HCT116 (cell line): ENCODE measurements at regions not wholly inside any gene's neighbourhood (a gene's known extent, or its start where the extent isn't known, plus 50 kb on each side); places are given as distances from the start of the nearest gene placed in this dataset.

Experiments
- ATAC-seq: fragments of 200-7000 bp; cut with Tn5 transposase; 2 replicates; pipeline ENCODE4 v1.9.1; 2020; ENCODE audit warnings: mild to moderate bottlenecking, moderate library complexity
- BruUV-seq: library from RNA; stranded (reverse); fragments of 400-500 nt; replicated peaks from 2 replicates; lab custom pipeline; 2021; lab: Mats Ljungman, UMichigan
- CTCF ChIA-PET: fragments of 300-600 bp; sonication (Branson Sonifier 250); formaldehyde crosslinking; loops from one replicate; lab custom pipeline; 2021; ENCODE audit warnings: antibody characterized with exemption; lab: Charles Lee
- POLR2A ChIA-PET: fragments of 300-600, 350-600 bp; sonication (Branson Sonifier 250); formaldehyde crosslinking; loops from one replicate; lab custom pipeline; 2021; ENCODE audit warnings: antibody characterized with exemption; lab: Charles Lee
- RAD21 ChIA-PET, 2 experiments: fragments of 300-600 bp; sonication (Branson Sonifier 250); formaldehyde crosslinking; loops; one replicate each; lab custom pipeline; 2023; ENCODE audit warnings: low total read pairs in 2 of 2; ENCODE audit not compliant: uncharacterized antibody in 2 of 2, unreplicated experiment in 2 of 2, low non-redundant PET in 1 of 2; lab: Charles Lee
- DNase-seq: peaks from one replicate; pipeline ENCODE4 v3.0.0-alpha.2; 2010; ENCODE audit warnings: low read depth, low spot score
- H2AFZ ChIP-seq: fragments of 200-600 bp; shearing (Covaris generic), sonication (generic); 2 replicates; pipeline ENCODE4 v1.6.1; 2017; ENCODE audit warnings: low read depth, mixed run types, mixed read lengths, antibody characterized with exemption, low read length; ENCODE audit not compliant: poor library complexity, severe bottlenecking
- H3K27ac ChIP-seq: 2 replicates; pipeline ENCODE4 v1.5.1; 2012; ENCODE audit warnings: low read depth, low read length
- H3K27me3 ChIP-seq: fragments of 200-600 bp; sonication (generic); 2 replicates; pipeline ENCODE4 v1.6.1; 2016; ENCODE audit warnings: mixed run types, low read length, mixed read lengths; ENCODE audit not compliant: insufficient read depth
- H3K36me3 ChIP-seq, 2 experiments: fragments of 200-500 bp in 1 of 2; fragments of 200-600 bp in 1 of 2; sonication (Bioruptor generic) in 1 of 2; sonication (generic) in 1 of 2; 2 replicates each; pipeline versions ENCODE4 v1.5.1 to v1.6.1; 2014 to 2016; ENCODE audit warnings: low read length in 2 of 2, inconsistent platforms in 1 of 2, mixed read lengths in 1 of 2, mixed run types in 1 of 2; ENCODE audit not compliant: insufficient read depth in 2 of 2, control insufficient read depth in 1 of 2
- H3K4me1 ChIP-seq, 2 experiments: fragments of 200-600 bp in 1 of 2; sonication (generic) in 1 of 2; 2 replicates each; pipeline versions ENCODE4 v1.5.1 to v1.6.1; 2012 to 2017; ENCODE audit warnings: low read length in 2 of 2, inconsistent platforms in 1 of 2, mild to moderate bottlenecking in 1 of 2, mixed read lengths in 1 of 2, mixed run types in 1 of 2, moderate library complexity in 1 of 2; ENCODE audit not compliant: insufficient read depth in 2 of 2, control insufficient read depth in 1 of 2
- H3K4me2 ChIP-seq: fragments of 200-600 bp; sonication (generic); 2 replicates; pipeline ENCODE4 v1.6.1; 2017; ENCODE audit warnings: mixed run types, low read length, mixed read lengths
- H3K4me3 ChIP-seq, 2 experiments: fragments of 200-600 bp in 1 of 2; sonication (generic) in 1 of 2; replicated peaks in 1 of 2; 2 replicates each; pipeline ENCODE4 v1.5.1; 2011 to 2016; ENCODE audit warnings: low read length in 2 of 2, control low read depth in 1 of 2, low read depth in 1 of 2, mild to moderate bottlenecking in 1 of 2, mixed read lengths in 1 of 2, mixed run types in 1 of 2
- H3K79me2 ChIP-seq: fragments of 200-600 bp; sonication (generic); 2 replicates; pipeline ENCODE4 v1.6.1; 2017; ENCODE audit warnings: mild to moderate bottlenecking, mixed run types, low read length, moderate library complexity, mixed read lengths; ENCODE audit not compliant: insufficient read depth
- H3K9ac ChIP-seq: fragments of 200-600 bp; sonication (generic); 2 replicates; pipeline ENCODE4 v1.6.1; 2016; ENCODE audit warnings: low read length, mixed read lengths
- H3K9me2 ChIP-seq: fragments of 200-600 bp; sonication (generic), shearing (Covaris generic); 2 replicates; pipeline ENCODE4 v1.6.1; 2017; ENCODE audit warnings: mixed run types, mild to moderate bottlenecking, moderate library complexity; ENCODE audit not compliant: insufficient read depth
- H3K9me3 ChIP-seq, 2 experiments: fragments of 200-500 bp in 1 of 2; fragments of 200-600 bp in 1 of 2; sonication (Bioruptor generic) in 1 of 2; sonication (generic) in 1 of 2; 2 replicates each; pipeline ENCODE4 v1.6.1; 2014 to 2017; ENCODE audit warnings: low read length in 2 of 2, mixed read lengths in 2 of 2, inconsistent platforms in 1 of 2, low read depth in 1 of 2, mild to moderate bottlenecking in 1 of 2, mixed run types in 1 of 2, moderate library complexity in 1 of 2; ENCODE audit not compliant: control insufficient read depth in 1 of 2, insufficient read depth in 1 of 2
- H4K20me1 ChIP-seq: fragments of 200-600 bp; sonication (generic), shearing (Covaris generic); 2 replicates; pipeline ENCODE4 v1.6.1; 2017; ENCODE audit warnings: mixed run types, mild to moderate bottlenecking, moderate library complexity; ENCODE audit not compliant: insufficient read depth
- EGR1 ChIP-seq: IDR thresholded peaks from 2 replicates; pipeline ENCODE4 v1.6.1; 2012; ENCODE audit warnings: low read depth
- ELF1 ChIP-seq: IDR thresholded peaks from 2 replicates; pipeline ENCODE4 v1.6.1; 2012; ENCODE audit warnings: low read depth, borderline replicate concordance
- EZH2 ChIP-seq: fragments of 200-600 bp; sonication (generic); IDR thresholded peaks from 2 replicates; pipeline ENCODE4 v1.6.1; 2017; ENCODE audit warnings: antibody characterized with exemption, mixed run types
- FOSL1 ChIP-seq: IDR thresholded peaks from 2 replicates; pipeline ENCODE4 v1.6.1; 2012; ENCODE audit warnings: low read depth
- MAX ChIP-seq: IDR thresholded peaks from 2 replicates; pipeline ENCODE4 v1.6.1; 2012
- POLR2A ChIP-seq: IDR thresholded peaks from 2 replicates; pipeline ENCODE4 v1.7.0; 2011; ENCODE audit warnings: borderline replicate concordance; ENCODE audit not compliant: insufficient read depth, insufficient read length; ENCODE audit errors: extremely low read depth
- POLR2AphosphoS5 ChIP-seq: IDR thresholded peaks from 2 replicates; pipeline ENCODE4 v1.6.1; 2011; ENCODE audit warnings: mild to moderate bottlenecking, low read depth, low read length, moderate library complexity
- SIN3A ChIP-seq: IDR thresholded peaks from 2 replicates; pipeline ENCODE4 v1.6.1; 2012; ENCODE audit warnings: low read depth
- SP1 ChIP-seq: IDR thresholded peaks from 2 replicates; pipeline ENCODE4 v1.6.1; 2012; ENCODE audit warnings: low read depth
- ZBTB33 ChIP-seq: IDR thresholded peaks from 2 replicates; pipeline ENCODE4 v1.6.1; 2011; ENCODE audit warnings: mild to moderate bottlenecking, low read length, moderate library complexity; ENCODE audit not compliant: insufficient replicate concordance; ENCODE audit errors: extremely low read depth
- ZFX ChIP-seq: fragments of 450-650 bp; IDR thresholded peaks from 2 replicates; pipeline ENCODE4 v1.6.1; 2017
- intact Hi-C: fragments of 100-400 bp; cut with micrococcal nuclease; formaldehyde crosslinking; loops from 2 replicates; pipeline ENCODE4 v1.10.0; 2022

- CTCF ChIA-PET, result interaction anchor here (0.8 kb wide), 1 partner anchor 13 kb away, joined by 3 read pairs; no protein-coding TSS in a partner anchor
- Histone ChIP-seq H3K9me3 (no peaks in the 10 kb centered on the region), H3K4me1 (peaks cover 1 to 11% of the 10 kb centered on the region in 2 experiments), H3K9me2 (no peaks in the 10 kb centered on the region), H3K36me3 (no peaks in the 10 kb centered on the region), H3K27me3 (peaks cover 35% of the 10 kb centered on the region; the same call in 1 of the 2 replicates), H3K9ac (no peak overlapping the region), H2AFZ (no peak overlapping the region), H3K4me3 (no peak overlapping the region), H3K4me2 (no peak overlapping the region), H4K20me1 (no peaks in the 10 kb centered on the region), H3K79me2 (no peaks in the 10 kb centered on the region), H3K27ac (no peak overlapping the region)
- ATAC-seq (no peak), DNase-seq (no peak)
- intact Hi-C loops, result no loop called here
- TF ChIP-seq EZH2 (no peak), EGR1 (no peak), POLR2AphosphoS5 (no peak), SIN3A (no peak)
- BruUV-seq, result no TSS peak
- RAD21 ChIA-PET, result no interaction called here
- POLR2A ChIA-PET, result no interaction called here
Observed at GRCh38 chr4:128393101-128393704, 105.6 kb upstream of the PGRMC2 start.

GRCh38 chr4:128390475-128390996, 102.9 kb upstream of the PGRMC2 start:
- Histone ChIP-seq H3K9me3 (no peaks in the 10 kb centered on the region), H3K4me3 (no peak overlapping the region), H3K9me2 (no peaks in the 10 kb centered on the region), H3K36me3 (no peaks in the 10 kb centered on the region), H4K20me1 (no peaks in the 10 kb centered on the region), H3K27me3 (peaks cover 45% of the 10 kb centered on the region; the same call in 1 of the 2 replicates), H3K27ac (no peak overlapping the region), H3K9ac (no peak overlapping the region), H2AFZ (no peak overlapping the region), H3K79me2 (no peaks in the 10 kb centered on the region), H3K4me2 (no peak overlapping the region), H3K4me1 (peaks cover 21 to 36% of the 10 kb centered on the region in 2 experiments)
- POLR2A ChIA-PET, result no interaction called here
- intact Hi-C loops, result no loop called here
- TF ChIP-seq SP1, result no peak
- TF ChIP-seq POLR2AphosphoS5, result no peak
- no peak for TF ChIP-seq SIN3A
- TF ChIP-seq MAX, result no peak
- TF ChIP-seq ELF1, result no peak
- no peak for TF ChIP-seq EGR1
- no peak for TF ChIP-seq ZBTB33
- no peak for TF ChIP-seq ZFX
- no peak for TF ChIP-seq POLR2A
- no peak for TF ChIP-seq FOSL1
- BruUV-seq, result no TSS peak
- ATAC-seq (no peak), DNase-seq (no peak)
- CTCF ChIA-PET, result no interaction called here
- RAD21 ChIA-PET, result no interaction called here
